Keratinocyte (primary cell): ENCODE measurements at regions not wholly inside any gene's neighbourhood (a gene's known extent, or its start where the extent isn't known, plus 50 kb on each side); places are given as distances from the start of the nearest gene placed in this dataset.

Experiments used
- EZH2 ChIP-seq: IDR thresholded peaks from one replicate; pipeline ENCODE4 v1.6.1; 2012; ENCODE audit warnings: inconsistent platforms, mild to moderate bottlenecking, low read length, moderate library complexity
- TF ChIP-seq, protein P1 (sequence below), 3 experiments: IDR thresholded peaks in 1 of 3; conservative IDR thresholded peaks in 1 of 3; optimal IDR thresholded peaks in 1 of 3; 2 replicates in 2 of 3; 3 replicates in 1 of 3; pipeline versions ENCODE3 to v1.5.1; 2011; ENCODE audit warnings: low read length in 3 of 3, mild to moderate bottlenecking in 3 of 3, moderate library complexity in 2 of 3, control low read depth in 1 of 3, inconsistent platforms in 1 of 3; ENCODE audit not compliant: insufficient read depth in 2 of 3; ENCODE audit errors: extremely low read depth in 1 of 3

DNA sequence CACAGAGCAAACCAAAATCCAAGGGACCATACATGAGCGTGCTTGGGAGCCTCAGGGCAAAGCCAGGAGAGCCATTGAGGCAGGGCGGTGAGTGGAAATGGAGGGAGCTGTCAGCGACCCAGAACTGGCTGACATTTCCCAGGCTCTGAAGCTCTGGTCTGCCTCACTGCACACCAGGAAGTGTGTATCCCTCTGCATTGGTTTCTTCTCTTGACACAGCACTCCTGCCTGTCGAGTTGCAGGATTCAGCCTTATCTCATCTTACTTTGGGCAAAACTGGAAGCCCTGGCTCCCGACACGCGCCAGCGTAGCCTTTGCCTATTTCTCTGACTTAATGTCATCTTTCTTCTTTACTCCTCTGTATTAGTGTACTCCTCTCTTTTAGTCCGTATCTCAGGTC lies 144.7 kb upstream of the HS3ST3A1 start:
- TF ChIP-seq, protein P1, sequence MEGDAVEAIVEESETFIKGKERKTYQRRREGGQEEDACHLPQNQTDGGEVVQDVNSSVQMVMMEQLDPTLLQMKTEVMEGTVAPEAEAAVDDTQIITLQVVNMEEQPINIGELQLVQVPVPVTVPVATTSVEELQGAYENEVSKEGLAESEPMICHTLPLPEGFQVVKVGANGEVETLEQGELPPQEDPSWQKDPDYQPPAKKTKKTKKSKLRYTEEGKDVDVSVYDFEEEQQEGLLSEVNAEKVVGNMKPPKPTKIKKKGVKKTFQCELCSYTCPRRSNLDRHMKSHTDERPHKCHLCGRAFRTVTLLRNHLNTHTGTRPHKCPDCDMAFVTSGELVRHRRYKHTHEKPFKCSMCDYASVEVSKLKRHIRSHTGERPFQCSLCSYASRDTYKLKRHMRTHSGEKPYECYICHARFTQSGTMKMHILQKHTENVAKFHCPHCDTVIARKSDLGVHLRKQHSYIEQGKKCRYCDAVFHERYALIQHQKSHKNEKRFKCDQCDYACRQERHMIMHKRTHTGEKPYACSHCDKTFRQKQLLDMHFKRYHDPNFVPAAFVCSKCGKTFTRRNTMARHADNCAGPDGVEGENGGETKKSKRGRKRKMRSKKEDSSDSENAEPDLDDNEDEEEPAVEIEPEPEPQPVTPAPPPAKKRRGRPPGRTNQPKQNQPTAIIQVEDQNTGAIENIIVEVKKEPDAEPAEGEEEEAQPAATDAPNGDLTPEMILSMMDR (optimal IDR thresholded peaks at IDR 0.05 in 1 of 3, IDR thresholded peaks at IDR 0.05 in 1 of 3, conservative IDR thresholded peaks at IDR 0.05 in 1 of 3; ENCODE audit: extremely low read depth in 1 of 3, insufficient read depth in 2 of 3, low read length in 3 of 3), result no peak
- no peak for TF ChIP-seq EZH2
